ENCODE measurements at regions not wholly inside any gene's neighbourhood (a gene's known extent, or its start where the extent isn't known, plus 50 kb on each side); places are given as distances from the start of the nearest gene placed in this dataset.

- DNase-seq, result no peak
These were observed 395.2 kb downstream of the BCL11A start for GRCh38 chr2:60158262-60158661.

- DNase-seq, result no peak
These were observed 396.2 kb downstream of the BCL11A start for GRCh38 chr2:60157283-60157682.

- DNase-seq, result no peak
These were observed 399.3 kb downstream of the BCL11A start for GRCh38 chr2:60154142-60154541.

- DNase-seq, result no peak
These were observed 401.1 kb downstream of the BCL11A start for GRCh38 chr2:60152226-60152833.

GRCh38 chr2:60149176-60149575, 404.3 kb downstream of the BCL11A start:
- no peak for DNase-seq

GRCh38 chr2:60148716-60149115, 404.7 kb downstream of the BCL11A start:
- no peak for DNase-seq

GRCh38 chr2:60140185-60140584, 413.3 kb downstream of the BCL11A start:
- no peak for DNase-seq

- no peak for DNase-seq
These were observed 416.5 kb downstream of the BCL11A start for GRCh38 chr2:60136913-60137312.

GRCh38 chr2:60127191-60127590, 426.3 kb downstream of the BCL11A start:
- DNase-seq, result no peak

GRCh38 chr2:60125611-60126426, 427.6 kb downstream of the BCL11A start:
- DNase-seq, result no peak

GRCh38 chr2:60119778-60120177, 433.7 kb downstream of the BCL11A start:
- DNase-seq, result no peak

GRCh38 chr2:60118917-60119316, 434.5 kb downstream of the BCL11A start:
- DNase-seq, result no peak

GRCh38 chr2:60118061-60118460, 435.4 kb downstream of the BCL11A start:
- no peak for DNase-seq

- DNase-seq, result no peak
These were observed 437.1 kb downstream of the BCL11A start for GRCh38 chr2:60116161-60116875.

- no peak for DNase-seq
These were observed 443.7 kb downstream of the BCL11A start for GRCh38 chr2:60109744-60110143.

GRCh38 chr2:60106836-60107529, 446.5 kb downstream of the BCL11A start:
- DNase-seq, result no peak

- no peak for DNase-seq
These were observed 447.5 kb downstream of the BCL11A start for GRCh38 chr2:60105906-60106305.

GRCh38 chr2:60104514-60105505, 448.6 kb downstream of the BCL11A start:
- no peak for DNase-seq

- no peak for DNase-seq
These were observed 453.4 kb downstream of the BCL11A start for GRCh38 chr2:60100034-60100433.

- DNase-seq, result no peak
These were observed 454.5 kb downstream of the BCL11A start for GRCh38 chr2:60098996-60099395.

- no peak for DNase-seq
These were observed 456.2 kb downstream of the BCL11A start for GRCh38 chr2:60097298-60097697.

Measured in skin of body (tissue), 1 donor.